Calu3 (cell line): ENCODE measurements at regions not wholly inside any gene's neighbourhood (a gene's known extent, or its start where the extent isn't known, plus 50 kb on each side); places are given as distances from the start of the nearest gene placed in this dataset.

Experiments used
- BruUV-seq: library from RNA; stranded (reverse); fragments of 400-500 nt; replicated peaks from 2 replicates; lab custom pipeline; 2021; lab: Mats Ljungman, UMichigan
- CTCF ChIA-PET: fragments of 300-600 bp; sonication (Branson Sonifier 250); formaldehyde crosslinking; loops from one replicate; lab custom pipeline; 2022; ENCODE audit warnings: antibody characterized with exemption; lab: Charles Lee
- DNase-seq: peaks from one replicate; pipeline ENCODE4 v3.0.0; 2022
- H3K27ac Mint-ChIP-seq: one replicate; pipeline ENCODE4 v1.8.0; 2022; ENCODE audit warnings: mixed read lengths; ENCODE audit not compliant: unreplicated experiment
- H3K27me3 Mint-ChIP-seq: one replicate; pipeline ENCODE4 v1.8.0; 2022; ENCODE audit warnings: mixed read lengths; ENCODE audit not compliant: unreplicated experiment
- H3K36me3 Mint-ChIP-seq: one replicate; pipeline ENCODE4 v1.8.0; 2022; ENCODE audit warnings: mild to moderate bottlenecking, moderate library complexity, mixed read lengths; ENCODE audit not compliant: insufficient read depth, unreplicated experiment
- H3K4me1 Mint-ChIP-seq: one replicate; pipeline ENCODE4 v1.8.0; 2022; ENCODE audit warnings: mild to moderate bottlenecking, low read depth, mixed read lengths; ENCODE audit not compliant: unreplicated experiment
- H3K4me3 Mint-ChIP-seq: one replicate; pipeline ENCODE4 v1.8.0; 2022; ENCODE audit warnings: mild to moderate bottlenecking, low read depth, moderate library complexity, mixed read lengths; ENCODE audit not compliant: unreplicated experiment
- H3K9me3 Mint-ChIP-seq: one replicate; pipeline ENCODE4 v1.8.0; 2022; ENCODE audit warnings: low read depth, mixed read lengths; ENCODE audit not compliant: unreplicated experiment
- CTCF ChIP-seq: fragments of 200-600 bp; IDR thresholded peaks from one replicate; pipeline ENCODE4 v1.8.0; 2022; ENCODE audit warnings: antibody characterized with exemption; ENCODE audit not compliant: unreplicated experiment
- intact Hi-C: fragments of 100-400 bp; cut with micrococcal nuclease; formaldehyde crosslinking; loops from one replicate; pipeline ENCODE4 v1.10.0; 2022; ENCODE audit not compliant: unreplicated experiment

GRCh38 chrX:103151799-103152198 lies 58.9 kb upstream of the NXF3 start:
- peaks cover 6% of the 10 kb centered on the region for H3K36me3 Mint-ChIP-seq
- DNase-seq: no peak

GRCh38 chrX:103149652-103150051 lies 56.7 kb upstream of the NXF3 start:
- Mint-ChIP-seq H3K4me1 (peaks cover 19% of the 10 kb centered on the region), H3K9me3 (peaks cover 6% of the 10 kb centered on the region), H3K4me3 (no peak overlapping the region), H3K27ac (no peak overlapping the region), H3K36me3 (peaks cover 6% of the 10 kb centered on the region), H3K27me3 (no peaks in the 10 kb centered on the region)
- CTCF ChIA-PET: no interaction called here
- intact Hi-C loops: no loop called here
- no peak for DNase-seq
- BruUV-seq: no TSS peak
- TF ChIP-seq CTCF: no peak

More at GRCh38 chrX:103151799-103152198, 58.9 kb upstream of the NXF3 start:
- Mint-ChIP-seq H3K4me3 (no peak overlapping the region), H3K4me1 (peaks cover 19% of the 10 kb centered on the region), H3K27me3 (no peaks in the 10 kb centered on the region), H3K9me3 (peaks cover 6% of the 10 kb centered on the region), H3K27ac (peak overlapping the region; percentile 56)
- no TSS peak for BruUV-seq
- intact Hi-C loops: no loop called here
- CTCF ChIA-PET: interaction anchor here (0.5 to 1.0 kb wide), 2 partner anchors 88 to 174 kb away, joined by 3 to 5 read pairs; partner anchors contain the start of gene BEX1
- TF ChIP-seq CTCF: no peak

GRCh38 chrX:103148075-103148474 lies 55.1 kb upstream of the NXF3 start:
- BruUV-seq: no TSS peak
- Mint-ChIP-seq H3K9me3 (peaks cover 4% of the 10 kb centered on the region), H3K4me1 (peaks cover 15% of the 10 kb centered on the region), H3K27ac (no peak overlapping the region), H3K36me3 (peaks cover 6% of the 10 kb centered on the region), H3K4me3 (no peak overlapping the region), H3K27me3 (no peaks in the 10 kb centered on the region)
- intact Hi-C loops: no loop called here
- no peak for TF ChIP-seq CTCF
- CTCF ChIA-PET: no interaction called here
- no peak for DNase-seq
